ENCODE measurements at regions not wholly inside any gene's neighbourhood (a gene's known extent, or its start where the extent isn't known, plus 50 kb on each side); places are given as distances from the start of the nearest gene placed in this dataset.

- TF ChIP-seq CTCF (IDR thresholded peaks at IDR 0.05) (no peak), ZFX (IDR thresholded peaks at IDR 0.05; ENCODE audit: borderline replicate concordance) (no peak)
These were observed 283.4 kb downstream of the BRD1 start for GRCh38 chr22:49544286-49544685.
